GM23338 (cell line): ENCODE measurements at regions not wholly inside any gene's neighbourhood (a gene's known extent, or its start where the extent isn't known, plus 50 kb on each side); places are given as distances from the start of the nearest gene placed in this dataset.

Source experiments
- ATAC-seq: fragments of 200-7000 bp; cut with Tn5 transposase; 3 replicates; pipeline ENCODE4 v1.9.1; 2020
- DNase-seq: peaks from one replicate; pipeline ENCODE4 v3.0.0-alpha.2; 2015; ENCODE audit warnings: low spot score
- H2AFZ ChIP-seq: fragments of 200-600 bp; sonication (generic); 2 replicates; pipeline ENCODE4 v1.8.0; 2016; ENCODE audit warnings: antibody characterized with exemption, mild to moderate bottlenecking, moderate library complexity
- H3F3A ChIP-seq: fragments of 200-600 bp; sonication (generic); replicated peaks from 2 replicates; pipeline ENCODE4 v1.8.0; 2017; ENCODE audit warnings: antibody characterized with exemption, mixed run types, low read depth
- H3K27ac ChIP-seq: fragments of 200-600 bp; sonication (generic); 2 replicates; pipeline ENCODE4 v1.6.1; 2016; ENCODE audit warnings: low read depth
- H3K27me3 ChIP-seq: fragments of 200-600 bp; sonication (generic); 2 replicates; pipeline ENCODE4 v1.8.0; 2016; ENCODE audit warnings: mild to moderate bottlenecking, mixed run types, moderate library complexity; ENCODE audit not compliant: insufficient read depth
- H3K36me3 ChIP-seq: fragments of 200-600 bp; sonication (generic); 2 replicates; pipeline ENCODE4 v1.8.0; 2016; ENCODE audit warnings: mild to moderate bottlenecking; ENCODE audit not compliant: insufficient read depth
- H3K4me1 ChIP-seq: fragments of 200-600 bp; sonication (generic); 2 replicates; pipeline ENCODE4 v1.8.0; 2016; ENCODE audit warnings: mild to moderate bottlenecking, moderate library complexity; ENCODE audit not compliant: insufficient read depth
- H3K4me2 ChIP-seq: fragments of 200-600 bp; sonication (generic); 2 replicates; pipeline ENCODE4 v1.7.1; 2017; ENCODE audit warnings: mixed run types
- H3K4me3 ChIP-seq: fragments of 200-600 bp; sonication (generic); 2 replicates; pipeline ENCODE4 v1.6.1; 2016; ENCODE audit warnings: mixed run types
- H3K79me2 ChIP-seq: fragments of 200-600 bp; sonication (generic); replicated peaks from 2 replicates; pipeline ENCODE4 v1.8.0; 2017; ENCODE audit warnings: mild to moderate bottlenecking; ENCODE audit not compliant: insufficient read depth
- H3K9me2 ChIP-seq: fragments of 200-600 bp; sonication (generic); 2 replicates; pipeline ENCODE4 v1.8.0; 2017; ENCODE audit not compliant: insufficient read depth
- H4K20me1 ChIP-seq: fragments of 200-600 bp; sonication (generic); replicated peaks from 2 replicates; pipeline ENCODE4 v1.8.0; 2017; ENCODE audit warnings: mild to moderate bottlenecking; ENCODE audit not compliant: insufficient read depth
- H3K27ac Mint-ChIP-seq: 2 replicates; pipeline ENCODE4 v1.8.0; 2020; ENCODE audit warnings: inconsistent platforms, mild to moderate bottlenecking, moderate library complexity, mixed read lengths
- H3K27me3 Mint-ChIP-seq: 3 replicates; pipeline ENCODE4 v1.8.0; 2022; ENCODE audit warnings: low read depth, mild to moderate bottlenecking, moderate library complexity, mixed read lengths, inconsistent platforms; ENCODE audit not compliant: insufficient read depth, poor library complexity
- H3K36me3 Mint-ChIP-seq: 3 replicates; pipeline ENCODE4 v1.8.0; 2021; ENCODE audit warnings: low read depth, mild to moderate bottlenecking, inconsistent platforms, moderate library complexity, mixed read lengths
- H3K4me1 Mint-ChIP-seq: 3 replicates; pipeline ENCODE4 v1.8.0; 2020; ENCODE audit warnings: mild to moderate bottlenecking, inconsistent platforms, mixed read lengths
- H3K4me3 Mint-ChIP-seq: 3 replicates; pipeline ENCODE4 v1.8.0; 2021; ENCODE audit warnings: moderate library complexity, mild to moderate bottlenecking, inconsistent platforms, mixed read lengths
- H3K9me3 Mint-ChIP-seq: 3 replicates; pipeline ENCODE4 v1.8.0; 2020; ENCODE audit warnings: moderate library complexity, mild to moderate bottlenecking, inconsistent platforms, mixed read lengths
- CREB1 ChIP-seq: fragments of 250-450 bp; sonication (Bioruptor Pico); IDR thresholded peaks from 2 replicates; pipeline ENCODE4 v1.5.0; 2020; ENCODE audit warnings: low read depth, mild to moderate bottlenecking, moderate library complexity
- EZH2 ChIP-seq: fragments of 200-600 bp; sonication (generic); IDR thresholded peaks from one replicate; pipeline ENCODE4 v1.8.0; 2017; ENCODE audit warnings: antibody characterized with exemption, mild to moderate bottlenecking, low read depth; ENCODE audit not compliant: unreplicated experiment
- EZH2phosphoT487 ChIP-seq: fragments of 200-600 bp; sonication (generic); IDR thresholded peaks from one replicate; pipeline ENCODE4 v1.8.1; 2018; ENCODE audit warnings: antibody characterized with exemption; ENCODE audit not compliant: unreplicated experiment
- JUNB ChIP-seq: IDR thresholded peaks from one replicate; pipeline ENCODE4 v1.6.1; 2016; ENCODE audit warnings: antibody characterized with exemption; ENCODE audit not compliant: unreplicated experiment
- NANOG ChIP-seq: IDR thresholded peaks from 2 replicates; pipeline ENCODE4 v1.6.1; 2016; ENCODE audit warnings: antibody characterized with exemption, borderline replicate concordance
- POLR2AphosphoS5 ChIP-seq: IDR thresholded peaks from 2 replicates; pipeline ENCODE4 v1.6.1; 2016; ENCODE audit warnings: antibody characterized with exemption, low read depth
- STAT1 ChIP-seq: IDR thresholded peaks from one replicate; pipeline ENCODE4 v1.6.1; 2016; ENCODE audit warnings: antibody characterized with exemption; ENCODE audit not compliant: unreplicated experiment
- ZNF331 ChIP-seq: fragments of 250-450 bp; sonication (Bioruptor Pico); IDR thresholded peaks from 2 replicates; pipeline ENCODE4 v1.5.0; 2020; ENCODE audit warnings: low read depth, mild to moderate bottlenecking, moderate library complexity
- TF ChIP-seq, protein P1 (sequence below): IDR thresholded peaks from 2 replicates; pipeline ENCODE4 v1.6.1; 2016; ENCODE audit warnings: antibody characterized with exemption
- TF ChIP-seq, protein P2 (sequence below): fragments of 250-450 bp; sonication (Bioruptor Pico); IDR thresholded peaks from 2 replicates; pipeline ENCODE4 v1.5.0; 2020; ENCODE audit warnings: mild to moderate bottlenecking, moderate library complexity

DNA sequence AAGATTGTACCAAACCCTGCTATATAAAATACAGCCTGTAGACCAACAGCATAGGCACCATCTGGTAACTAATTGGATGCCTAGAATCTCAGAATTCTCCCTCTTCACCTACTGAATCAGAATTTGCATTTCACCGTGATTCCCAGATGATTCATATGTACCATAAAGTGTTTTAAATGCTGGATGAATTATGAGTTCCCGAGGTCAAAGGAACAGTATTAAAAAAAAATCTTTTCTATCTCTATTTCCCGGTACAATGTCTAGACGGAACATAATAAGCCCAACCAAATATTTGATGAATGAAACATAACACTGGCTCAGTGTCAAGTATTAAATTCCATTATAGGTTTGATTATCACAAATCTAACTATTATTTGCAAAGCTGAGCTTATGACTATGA, 280.0 kb downstream of the ANKRD50 start:
- H3K4me2 ChIP-seq: no peak overlapping the region

More for the DNA sequence above, 280.0 kb downstream of the ANKRD50 start:
- no peak overlapping the region for H3K4me3 ChIP-seq
- no peaks in the 10 kb centered on the region for H3K36me3 ChIP-seq
- H3K27ac Mint-ChIP-seq: no peak overlapping the region
- no peaks in the 10 kb centered on the region for H3K9me3 Mint-ChIP-seq
- H3K27me3 Mint-ChIP-seq: no peaks in the 10 kb centered on the region
- H2AFZ ChIP-seq: no peak overlapping the region
- H3K27ac ChIP-seq: no peak overlapping the region
- peaks cover 2% of the 10 kb centered on the region; the same call in 1 of the 2 replicates for H3K4me1 ChIP-seq
- DNase-seq (no peak), ATAC-seq (no peak)
- no peaks in the 10 kb centered on the region for H3K79me2 ChIP-seq
- H3K4me1 Mint-ChIP-seq: peaks cover 9% of the 10 kb centered on the region; the same call in 2 of the 3 replicates
- no peak overlapping the region for H3K4me3 Mint-ChIP-seq
- peaks cover 7% of the 10 kb centered on the region for H3K9me2 ChIP-seq
- H3K36me3 Mint-ChIP-seq: no peaks in the 10 kb centered on the region
- H4K20me1 ChIP-seq: no peaks in the 10 kb centered on the region
- TF ChIP-seq, protein P1, sequence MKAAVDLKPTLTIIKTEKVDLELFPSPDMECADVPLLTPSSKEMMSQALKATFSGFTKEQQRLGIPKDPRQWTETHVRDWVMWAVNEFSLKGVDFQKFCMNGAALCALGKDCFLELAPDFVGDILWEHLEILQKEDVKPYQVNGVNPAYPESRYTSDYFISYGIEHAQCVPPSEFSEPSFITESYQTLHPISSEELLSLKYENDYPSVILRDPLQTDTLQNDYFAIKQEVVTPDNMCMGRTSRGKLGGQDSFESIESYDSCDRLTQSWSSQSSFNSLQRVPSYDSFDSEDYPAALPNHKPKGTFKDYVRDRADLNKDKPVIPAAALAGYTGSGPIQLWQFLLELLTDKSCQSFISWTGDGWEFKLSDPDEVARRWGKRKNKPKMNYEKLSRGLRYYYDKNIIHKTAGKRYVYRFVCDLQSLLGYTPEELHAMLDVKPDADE: no peak
- TF ChIP-seq, protein P2, sequence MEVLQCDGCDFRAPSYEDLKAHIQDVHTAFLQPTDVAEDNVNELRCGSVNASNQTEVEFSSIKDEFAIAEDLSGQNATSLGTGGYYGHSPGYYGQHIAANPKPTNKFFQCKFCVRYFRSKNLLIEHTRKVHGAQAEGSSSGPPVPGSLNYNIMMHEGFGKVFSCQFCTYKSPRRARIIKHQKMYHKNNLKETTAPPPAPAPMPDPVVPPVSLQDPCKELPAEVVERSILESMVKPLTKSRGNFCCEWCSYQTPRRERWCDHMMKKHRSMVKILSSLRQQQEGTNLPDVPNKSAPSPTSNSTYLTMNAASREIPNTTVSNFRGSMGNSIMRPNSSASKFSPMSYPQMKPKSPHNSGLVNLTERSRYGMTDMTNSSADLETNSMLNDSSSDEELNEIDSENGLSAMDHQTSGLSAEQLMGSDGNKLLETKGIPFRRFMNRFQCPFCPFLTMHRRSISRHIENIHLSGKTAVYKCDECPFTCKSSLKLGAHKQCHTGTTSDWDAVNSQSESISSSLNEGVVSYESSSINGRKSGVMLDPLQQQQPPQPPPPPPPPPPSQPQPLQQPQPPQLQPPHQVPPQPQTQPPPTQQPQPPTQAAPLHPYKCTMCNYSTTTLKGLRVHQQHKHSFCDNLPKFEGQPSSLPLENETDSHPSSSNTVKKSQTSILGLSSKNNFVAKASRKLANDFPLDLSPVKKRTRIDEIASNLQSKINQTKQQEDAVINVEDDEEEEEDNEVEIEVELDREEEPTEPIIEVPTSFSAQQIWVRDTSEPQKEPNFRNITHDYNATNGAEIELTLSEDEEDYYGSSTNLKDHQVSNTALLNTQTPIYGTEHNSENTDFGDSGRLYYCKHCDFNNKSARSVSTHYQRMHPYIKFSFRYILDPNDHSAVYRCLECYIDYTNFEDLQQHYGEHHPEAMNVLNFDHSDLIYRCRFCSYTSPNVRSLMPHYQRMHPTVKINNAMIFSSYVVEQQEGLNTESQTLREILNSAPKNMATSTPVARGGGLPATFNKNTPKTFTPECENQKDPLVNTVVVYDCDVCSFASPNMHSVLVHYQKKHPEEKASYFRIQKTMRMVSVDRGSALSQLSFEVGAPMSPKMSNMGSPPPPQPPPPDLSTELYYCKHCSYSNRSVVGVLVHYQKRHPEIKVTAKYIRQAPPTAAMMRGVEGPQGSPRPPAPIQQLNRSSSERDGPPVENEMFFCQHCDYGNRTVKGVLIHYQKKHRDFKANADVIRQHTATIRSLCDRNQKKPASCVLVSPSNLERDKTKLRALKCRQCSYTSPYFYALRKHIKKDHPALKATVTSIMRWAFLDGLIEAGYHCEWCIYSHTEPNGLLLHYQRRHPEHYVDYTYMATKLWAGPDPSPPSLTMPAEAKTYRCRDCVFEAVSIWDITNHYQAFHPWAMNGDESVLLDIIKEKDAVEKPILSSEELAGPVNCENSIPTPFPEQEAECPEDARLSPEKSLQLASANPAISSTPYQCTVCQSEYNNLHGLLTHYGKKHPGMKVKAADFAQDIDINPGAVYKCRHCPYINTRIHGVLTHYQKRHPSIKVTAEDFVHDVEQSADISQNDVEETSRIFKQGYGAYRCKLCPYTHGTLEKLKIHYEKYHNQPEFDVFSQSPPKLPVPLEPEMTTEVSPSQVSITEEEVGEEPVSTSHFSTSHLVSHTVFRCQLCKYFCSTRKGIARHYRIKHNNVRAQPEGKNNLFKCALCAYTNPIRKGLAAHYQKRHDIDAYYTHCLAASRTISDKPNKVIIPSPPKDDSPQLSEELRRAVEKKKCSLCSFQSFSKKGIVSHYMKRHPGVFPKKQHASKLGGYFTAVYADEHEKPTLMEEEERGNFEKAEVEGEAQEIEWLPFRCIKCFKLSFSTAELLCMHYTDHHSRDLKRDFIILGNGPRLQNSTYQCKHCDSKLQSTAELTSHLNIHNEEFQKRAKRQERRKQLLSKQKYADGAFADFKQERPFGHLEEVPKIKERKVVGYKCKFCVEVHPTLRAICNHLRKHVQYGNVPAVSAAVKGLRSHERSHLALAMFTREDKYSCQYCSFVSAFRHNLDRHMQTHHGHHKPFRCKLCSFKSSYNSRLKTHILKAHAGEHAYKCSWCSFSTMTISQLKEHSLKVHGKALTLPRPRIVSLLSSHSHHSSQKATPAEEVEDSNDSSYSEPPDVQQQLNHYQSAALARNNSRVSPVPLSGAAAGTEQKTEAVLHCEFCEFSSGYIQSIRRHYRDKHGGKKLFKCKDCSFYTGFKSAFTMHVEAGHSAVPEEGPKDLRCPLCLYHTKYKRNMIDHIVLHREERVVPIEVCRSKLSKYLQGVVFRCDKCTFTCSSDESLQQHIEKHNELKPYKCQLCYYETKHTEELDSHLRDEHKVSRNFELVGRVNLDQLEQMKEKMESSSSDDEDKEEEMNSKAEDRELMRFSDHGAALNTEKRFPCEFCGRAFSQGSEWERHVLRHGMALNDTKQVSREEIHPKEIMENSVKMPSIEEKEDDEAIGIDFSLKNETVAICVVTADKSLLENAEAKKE (CRISPR knock-in tag): no peak
- TF ChIP-seq EZH2phosphoT487 (no peak), POLR2AphosphoS5 (no peak), EZH2 (no peak), STAT1 (no peak), CREB1 (CRISPR knock-in tag) (no peak), NANOG (no peak), JUNB (no peak), ZNF331 (CRISPR knock-in tag) (no peak)
- H3K27me3 ChIP-seq: no peaks in the 10 kb centered on the region
- no peaks in the 10 kb centered on the region for H3F3A ChIP-seq
